ENCODE measurements at regions not wholly inside any gene's neighbourhood (a gene's known extent, or its start where the extent isn't known, plus 50 kb on each side); places are given as distances from the start of the nearest gene placed in this dataset.

- TF ChIP-seq CTCF (IDR thresholded peaks at IDR 0.05; ENCODE audit: insufficient read depth, low read length, poor library complexity, severe bottlenecking) (no peak), EZH2phosphoT487 (conservative IDR thresholded peaks at IDR 0.05; ENCODE audit: low read length) (no peak)
Measured at GRCh38 chr4:3601992-3602391, 69.8 kb upstream of the LRPAP1 start.

Data from SU-DHL-6 (cell line).